Mesenchymal stem cell (in vitro differentiated cells and primary cell): ENCODE measurements at regions not wholly inside any gene's neighbourhood (a gene's known extent, or its start where the extent isn't known, plus 50 kb on each side); places are given as distances from the start of the nearest gene placed in this dataset.

Experiments
- DNase-seq: peaks from one replicate; pipeline ENCODE4 v3.0.0-alpha.2; 2013
- H2AFZ ChIP-seq: one replicate; pipeline ENCODE4 v1.6.1; 2013; ENCODE audit warnings: low read depth, mild to moderate bottlenecking, control low read depth, inconsistent platforms, low read length, moderate library complexity
- H2AK5ac ChIP-seq: 2 replicates; pipeline ENCODE4 v1.6.1; 2013; ENCODE audit warnings: low read length, moderate library complexity, mild to moderate bottlenecking, inconsistent platforms; ENCODE audit not compliant: severe bottlenecking
- H2BK120ac ChIP-seq: one replicate; pipeline ENCODE4 v1.6.1; 2013; ENCODE audit warnings: low read depth, mild to moderate bottlenecking, inconsistent platforms, low read length, moderate library complexity
- H2BK12ac ChIP-seq, 2 experiments: one replicate each; pipeline ENCODE4 v1.6.1; 2013; ENCODE audit warnings: inconsistent platforms in 2 of 2, low read length in 2 of 2, mild to moderate bottlenecking in 2 of 2, moderate library complexity in 2 of 2, control low read depth in 1 of 2
- H2BK15ac ChIP-seq: one replicate; pipeline ENCODE4 v1.6.1; 2013; ENCODE audit warnings: mild to moderate bottlenecking, low read depth, inconsistent platforms; ENCODE audit not compliant: poor library complexity, severe bottlenecking
- H2BK5ac ChIP-seq: 2 replicates; pipeline ENCODE4 v1.6.1; 2013; ENCODE audit warnings: low read depth, mild to moderate bottlenecking, low read length, control low read depth, inconsistent platforms; ENCODE audit not compliant: poor library complexity, severe bottlenecking
- H3K14ac ChIP-seq, 2 experiments: one replicate each; pipeline ENCODE4 v1.6.1; 2013; ENCODE audit warnings: inconsistent platforms in 2 of 2, low read length in 2 of 2, control low read depth in 1 of 2, mild to moderate bottlenecking in 1 of 2, moderate library complexity in 1 of 2
- H3K18ac ChIP-seq, 2 experiments: one replicate each; pipeline ENCODE4 v1.6.1; 2013; ENCODE audit warnings: inconsistent platforms in 2 of 2, low read length in 2 of 2, control low read depth in 1 of 2, low read depth in 1 of 2, mild to moderate bottlenecking in 1 of 2
- H3K23ac ChIP-seq, 2 experiments: one replicate each; pipeline ENCODE4 v1.6.1; 2013; ENCODE audit warnings: inconsistent platforms in 2 of 2, low read length in 2 of 2, mild to moderate bottlenecking in 2 of 2, moderate library complexity in 2 of 2, control low read depth in 1 of 2
- H3K27ac ChIP-seq: 2 replicates; pipeline ENCODE4 v1.5.1; 2013; ENCODE audit warnings: mild to moderate bottlenecking, moderate library complexity, low read length, control low read depth, inconsistent platforms; ENCODE audit not compliant: poor library complexity, severe bottlenecking
- H3K27me3 ChIP-seq, 2 experiments: 2 replicates each; pipeline versions ENCODE4 v1.6.1 to v1.7.0; 2013; ENCODE audit warnings: low read length in 2 of 2, mild to moderate bottlenecking in 2 of 2, moderate library complexity in 2 of 2, control low read depth in 1 of 2, inconsistent platforms in 1 of 2; ENCODE audit not compliant: control insufficient read depth in 1 of 2, insufficient read depth in 1 of 2
- H3K36me3 ChIP-seq, 2 experiments: 2 replicates each; pipeline versions ENCODE4 v1.6.1 to v1.7.0; 2013; ENCODE audit warnings: low read length in 2 of 2, control low read depth in 1 of 2, inconsistent platforms in 1 of 2, low read depth in 1 of 2, mild to moderate bottlenecking in 1 of 2; ENCODE audit not compliant: insufficient read depth in 2 of 2, control insufficient read depth in 1 of 2
- H3K4ac ChIP-seq, 2 experiments: one replicate each; pipeline ENCODE4 v1.6.1; 2013; ENCODE audit warnings: inconsistent platforms in 2 of 2, low read length in 2 of 2, mild to moderate bottlenecking in 2 of 2, moderate library complexity in 2 of 2, control low read depth in 1 of 2, low read depth in 1 of 2
- H3K4me1 ChIP-seq: 2 replicates; pipeline ENCODE4 v1.6.1; 2013; ENCODE audit warnings: low read depth, low read length, control low read depth; ENCODE audit not compliant: control insufficient read depth, insufficient read depth
- H3K4me2 ChIP-seq: 2 replicates; pipeline ENCODE4 v1.6.1; 2013; ENCODE audit warnings: low read length, mild to moderate bottlenecking, inconsistent platforms; ENCODE audit not compliant: poor library complexity, severe bottlenecking
- H3K4me3 ChIP-seq, 2 experiments: 2 replicates each; pipeline versions ENCODE4 v1.5.1 to v1.7.0; 2013; ENCODE audit warnings: low read length in 2 of 2, mild to moderate bottlenecking in 2 of 2, control low read depth in 1 of 2, low read depth in 1 of 2; ENCODE audit not compliant: insufficient read depth in 1 of 2
- H3K79me1 ChIP-seq: replicated peaks from 2 replicates; pipeline ENCODE4 v1.6.1; 2013; ENCODE audit warnings: mild to moderate bottlenecking, control low read depth, low read length, inconsistent platforms; ENCODE audit not compliant: poor library complexity, severe bottlenecking
- H3K9ac ChIP-seq: 2 replicates; pipeline ENCODE4 v1.7.0; 2013; ENCODE audit warnings: mild to moderate bottlenecking, low read length, moderate library complexity
- H3K9me3 ChIP-seq: 2 replicates; pipeline ENCODE4 v1.7.0; 2013; ENCODE audit warnings: mild to moderate bottlenecking, low read length; ENCODE audit not compliant: control insufficient read depth
- H4K8ac ChIP-seq: one replicate; pipeline ENCODE4 v1.6.1; 2013; ENCODE audit warnings: inconsistent platforms, mild to moderate bottlenecking, low read length, moderate library complexity
- H4K91ac ChIP-seq: one replicate; pipeline ENCODE4 v1.6.1; 2013; ENCODE audit warnings: mild to moderate bottlenecking, low read length, inconsistent platforms
- WGBS: methylation state at CpG from one replicate; pipeline ENCODE4 v1.1.7; 2013; ENCODE audit warnings: mixed read lengths; 5-methylcytosine and 5-hydroxymethylcytosine counted together

GRCh38 chr4:43835869-43836268, 612.7 kb downstream of the KCTD8 start:
- Histone ChIP-seq H3K4me3 (no peak overlapping the region), H3K4me2 (no peak overlapping the region), H2BK12ac (no peak overlapping the region), H2AFZ (no peak overlapping the region), H3K4me1 (no peaks in the 10 kb centered on the region), H3K4ac (no peak overlapping the region), H3K9me3 (no peaks in the 10 kb centered on the region), H2BK5ac (no peak overlapping the region), H3K27me3 (no peaks in the 10 kb centered on the region), H4K8ac (no peak overlapping the region), H3K27ac (no peak overlapping the region), H4K91ac (no peak overlapping the region), H2BK15ac (no peak overlapping the region), H3K9ac (no peak overlapping the region), H3K79me1 (no peaks in the 10 kb centered on the region), H3K18ac (no peak overlapping the region), H3K36me3 (no peaks in the 10 kb centered on the region), H2BK120ac (no peak overlapping the region), H2AK5ac (no peak overlapping the region), H3K14ac (no peak overlapping the region), H3K23ac (no peak overlapping the region)
- DNase-seq, result no peak

GRCh38 chr4:43837171-43837570, 611.4 kb downstream of the KCTD8 start:
- Histone ChIP-seq H2BK120ac (no peak overlapping the region), H2AFZ (no peak overlapping the region), H3K4me2 (no peak overlapping the region), H4K8ac (no peak overlapping the region), H3K18ac (no peak overlapping the region), H2AK5ac (no peak overlapping the region), H3K14ac (no peak overlapping the region), H3K36me3 (no peaks in the 10 kb centered on the region), H2BK5ac (no peak overlapping the region), H3K4me1 (no peaks in the 10 kb centered on the region), H2BK15ac (no peak overlapping the region), H3K9me3 (no peaks in the 10 kb centered on the region), H3K4me3 (no peak overlapping the region), H3K23ac (no peak overlapping the region), H3K9ac (no peak overlapping the region), H3K4ac (no peak overlapping the region), H3K79me1 (no peaks in the 10 kb centered on the region), H2BK12ac (no peak overlapping the region), H4K91ac (no peak overlapping the region), H3K27me3 (no peaks in the 10 kb centered on the region), H3K27ac (no peak overlapping the region)
- DNase-seq, result no peak

DNA sequence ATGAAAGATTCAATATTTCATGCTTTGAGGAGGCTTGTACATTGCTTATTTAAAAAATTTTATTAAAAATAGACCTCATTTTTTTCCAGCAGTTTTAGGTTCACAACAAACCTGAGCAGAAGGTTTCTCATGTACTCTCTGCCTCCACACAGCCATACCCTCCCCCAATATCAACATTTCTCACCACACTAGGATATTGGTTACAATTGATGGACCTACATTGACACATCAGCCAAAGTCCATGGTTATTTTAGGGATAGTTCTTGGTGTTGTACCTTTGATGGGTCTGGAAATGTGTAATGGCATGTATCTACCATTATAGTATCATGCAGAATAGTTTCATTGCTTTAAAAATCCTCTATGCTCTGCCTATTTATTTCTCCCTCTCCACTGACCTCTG, 611.0 kb downstream of the KCTD8 start:
- no peak for DNase-seq
- H3K9ac ChIP-seq, result no peak overlapping the region
- no peaks in the 10 kb centered on the region for H3K27me3 ChIP-seq
- no peak overlapping the region for H2BK15ac ChIP-seq
- H3K79me1 ChIP-seq, result no peaks in the 10 kb centered on the region
- H3K14ac ChIP-seq, result no peak overlapping the region
- H2BK120ac ChIP-seq, result no peak overlapping the region
- no peak overlapping the region for H2AFZ ChIP-seq
- H3K4me3 ChIP-seq, result no peak overlapping the region
- no peak overlapping the region for H2BK5ac ChIP-seq
- H2AK5ac ChIP-seq, result no peak overlapping the region
- H4K91ac ChIP-seq, result no peak overlapping the region
- H2BK12ac ChIP-seq, result no peak overlapping the region
- no peaks in the 10 kb centered on the region for H3K4me1 ChIP-seq
- no peak overlapping the region for H3K23ac ChIP-seq
- no peaks in the 10 kb centered on the region for H3K9me3 ChIP-seq
- H3K4me2 ChIP-seq, result no peak overlapping the region
- no peak overlapping the region for H4K8ac ChIP-seq
- no peak overlapping the region for H3K18ac ChIP-seq
- H3K4ac ChIP-seq, result no peak overlapping the region
- no peaks in the 10 kb centered on the region for H3K36me3 ChIP-seq
- H3K27ac ChIP-seq, result no peak overlapping the region

DNA sequence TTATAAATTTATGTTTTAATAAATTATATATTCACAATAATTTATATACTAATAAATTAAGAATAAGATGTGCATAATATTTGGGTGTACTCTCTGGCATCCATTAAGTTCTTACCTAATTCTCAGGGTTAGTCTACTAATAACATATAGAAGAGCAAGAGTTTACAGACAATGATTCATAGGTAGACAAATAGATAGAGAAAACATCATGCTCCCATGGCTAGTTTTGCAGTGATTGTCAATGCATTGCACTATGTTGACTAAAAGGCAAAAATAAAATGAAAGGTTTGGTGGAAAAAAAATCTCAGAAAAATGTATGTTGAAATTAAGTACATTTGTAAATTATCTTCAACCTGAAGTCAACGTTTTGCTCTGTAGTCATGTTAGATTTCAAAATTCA, 606.0 kb downstream of the KCTD8 start:
- Histone ChIP-seq H2BK120ac (no peak overlapping the region), H3K4me1 (no peaks in the 10 kb centered on the region), H3K27me3 (no peaks in the 10 kb centered on the region), H3K79me1 (no peaks in the 10 kb centered on the region), H3K4me3 (no peak overlapping the region), H2AFZ (no peak overlapping the region), H3K14ac (no peak overlapping the region), H2AK5ac (no peak overlapping the region), H2BK5ac (no peak overlapping the region), H3K18ac (no peak overlapping the region), H3K4ac (no peak overlapping the region), H3K27ac (no peak overlapping the region), H2BK15ac (no peak overlapping the region), H3K9me3 (no peaks in the 10 kb centered on the region), H2BK12ac (no peak overlapping the region), H4K91ac (no peak overlapping the region), H3K4me2 (no peak overlapping the region), H4K8ac (no peak overlapping the region), H3K36me3 (no peaks in the 10 kb centered on the region), H3K9ac (no peak overlapping the region), H3K23ac (no peak overlapping the region)
- whole genome bisulfite sequencing, result 67% methylated on average over 1 of the region's 1 CpG
- DNase-seq, result no peak
